Fibroblast of villous mesenchyme (primary cell): ENCODE measurements at regions not wholly inside any gene's neighbourhood (a gene's known extent, or its start where the extent isn't known, plus 50 kb on each side); places are given as distances from the start of the nearest gene placed in this dataset.
"Not testable (repeated sequence)": the region's sequence is repeated elsewhere in the genome, so short reads cannot be mapped to it uniquely, and the experiment has no call there.

Source experiments
- DNase-seq: peaks from one replicate; pipeline ENCODE4 v3.0.0-alpha.2; 2010; ENCODE audit warnings: low read depth
- H3K4me3 ChIP-seq: 2 replicates; pipeline ENCODE4 v1.5.1; 2011; ENCODE audit warnings: low read depth, mild to moderate bottlenecking, low read length
- TF ChIP-seq, protein P1 (sequence below): IDR thresholded peaks from 2 replicates; pipeline ENCODE4 v1.5.1; 2012; ENCODE audit warnings: low read depth, mild to moderate bottlenecking, low read length; ENCODE audit not compliant: insufficient read depth

- TF ChIP-seq, protein P1, sequence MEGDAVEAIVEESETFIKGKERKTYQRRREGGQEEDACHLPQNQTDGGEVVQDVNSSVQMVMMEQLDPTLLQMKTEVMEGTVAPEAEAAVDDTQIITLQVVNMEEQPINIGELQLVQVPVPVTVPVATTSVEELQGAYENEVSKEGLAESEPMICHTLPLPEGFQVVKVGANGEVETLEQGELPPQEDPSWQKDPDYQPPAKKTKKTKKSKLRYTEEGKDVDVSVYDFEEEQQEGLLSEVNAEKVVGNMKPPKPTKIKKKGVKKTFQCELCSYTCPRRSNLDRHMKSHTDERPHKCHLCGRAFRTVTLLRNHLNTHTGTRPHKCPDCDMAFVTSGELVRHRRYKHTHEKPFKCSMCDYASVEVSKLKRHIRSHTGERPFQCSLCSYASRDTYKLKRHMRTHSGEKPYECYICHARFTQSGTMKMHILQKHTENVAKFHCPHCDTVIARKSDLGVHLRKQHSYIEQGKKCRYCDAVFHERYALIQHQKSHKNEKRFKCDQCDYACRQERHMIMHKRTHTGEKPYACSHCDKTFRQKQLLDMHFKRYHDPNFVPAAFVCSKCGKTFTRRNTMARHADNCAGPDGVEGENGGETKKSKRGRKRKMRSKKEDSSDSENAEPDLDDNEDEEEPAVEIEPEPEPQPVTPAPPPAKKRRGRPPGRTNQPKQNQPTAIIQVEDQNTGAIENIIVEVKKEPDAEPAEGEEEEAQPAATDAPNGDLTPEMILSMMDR: no peak
- no peak overlapping the region for H3K4me3 ChIP-seq
- no peak for DNase-seq
These were observed 554.6 kb downstream of the NLGN4X start for GRCh38 chrX:5674036-5674435.

GRCh38 chrX:5672099-5672498 lies 556.6 kb downstream of the NLGN4X start:
- DNase-seq: no peak
- no peak overlapping the region for H3K4me3 ChIP-seq
- TF ChIP-seq, protein P1: no peak

- H3K4me3 ChIP-seq, DNase-seq: not testable (repeated sequence)
These were observed 562.0 kb downstream of the NLGN4X start for GRCh38 chrX:5666689-5667088.

DNA sequence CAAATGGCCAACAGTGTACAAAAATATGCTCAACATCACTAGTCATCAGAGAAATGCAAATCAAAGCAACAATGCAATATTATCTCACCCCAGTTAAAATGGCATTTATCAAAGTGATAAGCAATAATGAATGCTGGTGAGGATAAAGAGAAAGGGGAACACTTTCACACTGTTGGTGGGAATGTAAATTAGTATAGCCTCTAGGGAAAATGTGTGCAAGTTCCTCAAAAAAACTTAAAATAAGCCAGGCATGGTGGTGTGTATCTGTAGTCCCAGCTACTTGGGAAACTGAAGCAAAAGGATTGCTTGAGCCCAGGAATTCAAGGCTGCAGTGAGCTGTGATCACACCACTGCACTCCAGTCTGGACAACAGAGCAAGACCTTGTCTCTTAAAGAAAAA lies 572.1 kb downstream of the NLGN4X start:
- TF ChIP-seq, protein P1: no peak
- no peak for DNase-seq
- H3K4me3 ChIP-seq: no peak overlapping the region

GRCh38 chrX:5650904-5651303 lies 577.8 kb downstream of the NLGN4X start:
- no peak overlapping the region for H3K4me3 ChIP-seq

DNA sequence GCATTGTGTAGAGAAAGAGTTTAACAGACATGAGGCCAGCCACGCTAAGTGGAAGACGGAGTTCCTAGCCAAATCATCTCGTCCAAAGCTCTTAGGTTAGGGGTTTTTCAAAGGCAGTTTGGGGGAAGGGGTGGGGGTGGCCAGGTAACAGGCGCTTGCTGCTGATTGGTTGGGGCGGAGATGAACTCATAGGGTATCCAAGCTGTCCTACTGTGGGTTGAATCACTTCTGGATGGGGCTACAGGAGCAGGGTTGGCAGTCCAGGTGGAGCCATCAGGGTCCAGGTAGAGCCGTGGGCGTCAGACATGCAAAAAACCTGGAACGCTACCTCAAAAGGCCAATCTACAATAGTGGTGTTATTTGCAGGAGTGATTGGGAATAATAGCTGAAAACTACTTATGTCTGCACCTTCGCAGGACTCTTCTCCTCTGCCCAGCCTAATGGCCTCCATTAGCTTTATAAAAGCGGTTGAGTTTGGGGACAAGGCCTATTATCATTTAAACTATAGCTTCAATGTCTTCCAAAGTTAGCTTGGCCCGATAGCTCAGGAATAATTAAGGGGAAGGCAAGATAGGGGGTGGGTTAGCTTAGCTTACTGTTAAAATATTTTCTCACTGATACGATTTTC lies 579.6 kb downstream of the NLGN4X start:
- no peak for DNase-seq
- TF ChIP-seq, protein P1: no peak
- H3K4me3 ChIP-seq: no peak overlapping the region

More at GRCh38 chrX:5650904-5651303, 577.8 kb downstream of the NLGN4X start:
- DNase-seq: no peak
- TF ChIP-seq, protein P1: no peak

GRCh38 chrX:5646818-5647217 lies 581.8 kb downstream of the NLGN4X start:
- TF ChIP-seq, protein P1: no peak
- no peak for DNase-seq
- H3K4me3 ChIP-seq: no peak overlapping the region
